ENCODE measurements at regions not wholly inside any gene's neighbourhood (a gene's known extent, or its start where the extent isn't known, plus 50 kb on each side); places are given as distances from the start of the nearest gene placed in this dataset.

- FAIRE-seq: no peak
- Histone ChIP-seq H3K9ac (ENCODE audit: control insufficient read depth, extremely low read depth, insufficient read depth, low read length) (no peak overlapping the region), H3K4me3 (ENCODE audit: control insufficient read depth in 2 of 3, extremely low read depth in 1 of 3, insufficient read depth in 2 of 3, low read depth in 1 of 3, low read length in 3 of 3) (no peak overlapping the region), H3K36me3 (ENCODE audit: control insufficient read depth in 2 of 2, extremely low read depth in 1 of 2, insufficient read depth in 2 of 2, low read length in 2 of 2) (no peaks in the 10 kb centered on the region), H3K27me3 (ENCODE audit: control insufficient read depth, extremely low read depth, insufficient read depth, low read length) (no peaks in the 10 kb centered on the region), H3K9me1 (ENCODE audit: control insufficient read depth, extremely low read depth, insufficient read depth, low read length) (no peaks in the 10 kb centered on the region), H4K20me1 (ENCODE audit: control insufficient read depth, extremely low read depth, insufficient read depth, low read length) (no peaks in the 10 kb centered on the region), H2AFZ (ENCODE audit: control insufficient read depth, low read length) (no peak overlapping the region), H3K27ac (ENCODE audit: control insufficient read depth, insufficient read depth, low read length) (no peak overlapping the region), H3K4me2 (ENCODE audit: control insufficient read depth, extremely low read depth, insufficient read depth, low read depth, low read length) (no peak overlapping the region), H3K9me3 (ENCODE audit: control insufficient read depth, low read depth, low read length) (no peaks in the 10 kb centered on the region), H3K79me2 (ENCODE audit: control insufficient read depth, insufficient read depth, low read length) (no peaks in the 10 kb centered on the region), H3K4me1 (ENCODE audit: control insufficient read depth, extremely low read depth, insufficient read depth, low read length) (no peaks in the 10 kb centered on the region)
- DNase-seq (ENCODE audit: low read depth, low spot score): no peak
- TF ChIP-seq EZH2 (IDR thresholded peaks at IDR 0.05; ENCODE audit: low read length) (no peak), CTCF (optimal IDR thresholded peaks at IDR 0.05 in 1 of 3, IDR thresholded peaks at IDR 0.05 in 1 of 3, conservative IDR thresholded peaks at IDR 0.05 in 1 of 3; ENCODE audit: extremely low read depth in 1 of 3, insufficient read depth in 2 of 3, low read length in 3 of 3) (no peak)
- dilution Hi-C loops (cut with MboI; ENCODE audit: extremely low pct_ligation_motif_present, low sequenced_read_pairs): no loop called here
These were observed 499.3 kb downstream of the CCDC171 start for GRCh38 chr9:16052146-16052545.

- no peak overlapping the region for H3K9ac ChIP-seq (ENCODE audit: control insufficient read depth, extremely low read depth, insufficient read depth, low read length)
- no peak for DNase-seq (ENCODE audit: low read depth, low spot score)
- no peaks in the 10 kb centered on the region for H4K20me1 ChIP-seq (ENCODE audit: control insufficient read depth, extremely low read depth, insufficient read depth, low read length)
- no peaks in the 10 kb centered on the region for H3K36me3 ChIP-seq (ENCODE audit: control insufficient read depth in 2 of 2, extremely low read depth in 1 of 2, insufficient read depth in 2 of 2, low read length in 2 of 2)
- H3K4me1 ChIP-seq (ENCODE audit: control insufficient read depth, extremely low read depth, insufficient read depth, low read length): peaks cover 6% of the 10 kb centered on the region
- no peaks in the 10 kb centered on the region for H3K79me2 ChIP-seq (ENCODE audit: control insufficient read depth, insufficient read depth, low read length)
- H3K27me3 ChIP-seq (ENCODE audit: control insufficient read depth, extremely low read depth, insufficient read depth, low read length): no peaks in the 10 kb centered on the region
- H3K4me3 ChIP-seq (ENCODE audit: control insufficient read depth in 2 of 3, extremely low read depth in 1 of 3, insufficient read depth in 2 of 3, low read depth in 1 of 3, low read length in 3 of 3): no peak overlapping the region
- dilution Hi-C loops (cut with MboI; ENCODE audit: extremely low pct_ligation_motif_present, low sequenced_read_pairs): no loop called here
- no peak for FAIRE-seq
- H3K9me3 ChIP-seq (ENCODE audit: control insufficient read depth, low read depth, low read length): no peaks in the 10 kb centered on the region
- H3K27ac ChIP-seq (ENCODE audit: control insufficient read depth, insufficient read depth, low read length): no peak overlapping the region
- no peaks in the 10 kb centered on the region for H3K9me1 ChIP-seq (ENCODE audit: control insufficient read depth, extremely low read depth, insufficient read depth, low read length)
- no peak overlapping the region for H2AFZ ChIP-seq (ENCODE audit: control insufficient read depth, low read length)
- TF ChIP-seq CTCF (optimal IDR thresholded peaks at IDR 0.05 in 1 of 3, IDR thresholded peaks at IDR 0.05 in 1 of 3, conservative IDR thresholded peaks at IDR 0.05 in 1 of 3; ENCODE audit: extremely low read depth in 1 of 3, insufficient read depth in 2 of 3, low read length in 3 of 3): no peak
- no peak for TF ChIP-seq EZH2 (IDR thresholded peaks at IDR 0.05; ENCODE audit: low read length)
- H3K4me2 ChIP-seq (ENCODE audit: control insufficient read depth, extremely low read depth, insufficient read depth, low read depth, low read length): no peak overlapping the region
These were observed 500.1 kb downstream of the CCDC171 start for GRCh38 chr9:16052757-16053530.
